K562 (cell line): ENCODE measurements at regions not wholly inside any gene's neighbourhood (a gene's known extent, or its start where the extent isn't known, plus 50 kb on each side); places are given as distances from the start of the nearest gene placed in this dataset.
A peak's percentile ranks its signal among the peaks of the same experiment; 100 is the strongest.

Experiments
- ARNT ChIP-seq, 2 experiments: fragments of 450-650 bp; IDR thresholded peaks; 2 replicates each; pipeline ENCODE4 v1.6.1; 2016; ENCODE audit warnings: mild to moderate bottlenecking in 1 of 2
- EP300 ChIP-seq: IDR thresholded peaks from 2 replicates; pipeline ENCODE4 v1.6.1; 2012; ENCODE audit warnings: low read length, improper control_type of control experiment
- GTF2A2 ChIP-seq: IDR thresholded peaks from 2 replicates; pipeline ENCODE4 v1.6.1; 2016; ENCODE audit warnings: mild to moderate bottlenecking, missing genetic modification characterization, missing compliant biosample characterization
- HDAC6 ChIP-seq: IDR thresholded peaks from 2 replicates; pipeline ENCODE4 v1.6.1; 2012; ENCODE audit warnings: low read depth, mild to moderate bottlenecking, control low read depth, inconsistent platforms, low read length, moderate library complexity
- HDGF ChIP-seq: fragments of 450-650 bp; IDR thresholded peaks from 2 replicates; pipeline ENCODE4 v1.6.1; 2016
- JUN ChIP-seq, 2 experiments: sonication (generic) in 1 of 2; formaldehyde crosslinking in 1 of 2; IDR thresholded peaks; 2 replicates each; pipeline versions ENCODE4 v1.6.1 to v1.8.0; 2012 to 2022; ENCODE audit warnings: borderline replicate concordance in 2 of 2, mild to moderate bottlenecking in 2 of 2, improper control_type of control experiment in 1 of 2, low read depth in 1 of 2, low read length in 1 of 2, missing genetic modification reagents in 1 of 2
- MTF1 ChIP-seq: fragments of 250-450 bp; sonication (Bioruptor Pico); IDR thresholded peaks from 2 replicates; pipeline ENCODE4 v1.9.0; 2021; ENCODE audit warnings: moderate library complexity, mild to moderate bottlenecking, inconsistent platforms, borderline replicate concordance
- NR2F6 ChIP-seq: fragments of 450-650 bp; formaldehyde crosslinking; IDR thresholded peaks from 2 replicates; pipeline ENCODE4 v1.4.0; 2020; ENCODE audit warnings: mild to moderate bottlenecking
- NR4A1 ChIP-seq, 2 experiments: fragments of 250-450 bp in 1 of 2; fragments of 450-650 bp in 1 of 2; sonication (Bioruptor Pico) in 1 of 2; IDR thresholded peaks; 2 replicates each; pipeline versions ENCODE4 v1.4.0 to v1.6.1; 2016 to 2020; ENCODE audit warnings: mild to moderate bottlenecking in 2 of 2, missing compliant biosample characterization in 1 of 2, missing genetic modification characterization in 1 of 2, moderate library complexity in 1 of 2
- POLR2AphosphoS2 ChIP-seq: IDR thresholded peaks from 2 replicates; pipeline ENCODE4 v1.6.1; 2012; ENCODE audit warnings: low read length, improper control_type of control experiment
- REST ChIP-seq, 2 experiments: fragments of 450-650 bp; formaldehyde crosslinking in 1 of 2; IDR thresholded peaks; 2 replicates each; pipeline versions ENCODE4 v1.4.0 to v1.6.1; 2014 to 2020; ENCODE audit warnings: mild to moderate bottlenecking in 2 of 2, borderline replicate concordance in 1 of 2, low read depth in 1 of 2
- SMAD1 ChIP-seq: fragments of 150-350 bp; IDR thresholded peaks from 2 replicates; pipeline ENCODE4 v1.6.1; 2014; ENCODE audit warnings: low read length, low read depth; ENCODE audit not compliant: partially characterized antibody
- SPI1 ChIP-seq: IDR thresholded peaks from 2 replicates; pipeline ENCODE4 v1.6.1; 2011; ENCODE audit warnings: low read depth, low read length, control low read depth, borderline replicate concordance
- TSHZ1 ChIP-seq: fragments of 250-450 bp; sonication (Bioruptor Pico); IDR thresholded peaks from 2 replicates; pipeline ENCODE4 v1.4.0; 2020; ENCODE audit warnings: mild to moderate bottlenecking, moderate library complexity
- ZNF589 ChIP-seq: fragments of 200-800 bp; sonication (Bioruptor generic); IDR thresholded peaks from 2 replicates; pipeline ENCODE4 v1.6.1; 2016; ENCODE audit warnings: low read depth, missing genetic modification characterization, missing compliant biosample characterization
- ZNF75A ChIP-seq: fragments of 450-650 bp; formaldehyde crosslinking; IDR thresholded peaks from 2 replicates; pipeline ENCODE4 v1.4.0; 2020; ENCODE audit warnings: mild to moderate bottlenecking

GRCh38 chr1:112818990-112819689, 104.0 kb upstream of the PPM1J start (continued):
- peak; percentile 96 for TF ChIP-seq JUN (IDR thresholded peaks at IDR 0.05; ENCODE audit: borderline replicate concordance, low read depth, low read length)
- TF ChIP-seq JUN (CRISPR knock-in tag; IDR thresholded peaks at IDR 0.05; ENCODE audit: borderline replicate concordance), result peak; percentile 88; the same call in 1 of the 2 replicates
- peak in 1 of 2 experiments; percentile 62; a peak in 1 of 4 replicates for TF ChIP-seq ARNT (IDR thresholded peaks at IDR 0.05)
- TF ChIP-seq HDGF, result no peak
- TF ChIP-seq REST (IDR thresholded peaks at IDR 0.05; ENCODE audit: borderline replicate concordance), result no peak
- TF ChIP-seq REST (CRISPR knock-in tag; IDR thresholded peaks at IDR 0.05; ENCODE audit: low read depth), result no peak
- TF ChIP-seq SMAD1, result no peak
- no peak for TF ChIP-seq ZNF75A (CRISPR knock-in tag)
- TF ChIP-seq POLR2AphosphoS2, result no peak
- TF ChIP-seq MTF1 (CRISPR knock-in tag), result no peak
- TF ChIP-seq NR4A1 (CRISPR knock-in tag; IDR thresholded peaks at IDR 0.05), result no peak
- TF ChIP-seq NR4A1 (tag; IDR thresholded peaks at IDR 0.05), result no peak
- no peak for TF ChIP-seq TSHZ1 (CRISPR knock-in tag)
- no peak for TF ChIP-seq GTF2A2 (tag)
- TF ChIP-seq ZNF589, result peak; percentile 75; the same call in 1 of the 2 replicates
- no peak for TF ChIP-seq HDAC6
- TF ChIP-seq EP300, result peak; percentile 92
- peak; percentile 98 for TF ChIP-seq SPI1
- no peak for TF ChIP-seq NR2F6
